ENCODE measurements at regions not wholly inside any gene's neighbourhood (a gene's known extent, or its start where the extent isn't known, plus 50 kb on each side); places are given as distances from the start of the nearest gene placed in this dataset.
"Not testable (repeated sequence)": the region's sequence is repeated elsewhere in the genome, so short reads cannot be mapped to it uniquely, and the experiment has no call there.

- no peak overlapping the region for H3K27ac ChIP-seq (ENCODE audit: low read length)
- H3K9me3 ChIP-seq (ENCODE audit: insufficient read depth, low read depth, low read length): no peaks in the 10 kb centered on the region; the same call in 1 of the 2 replicates
- H3K4me3 ChIP-seq (ENCODE audit: low read length): no peak overlapping the region
- no peak overlapping the region for H3K9ac ChIP-seq (ENCODE audit: low read depth, low read length)
- H3K36me3 ChIP-seq (ENCODE audit: insufficient read depth, low read depth, low read length): no peaks in the 10 kb centered on the region
- H3K27me3 ChIP-seq (ENCODE audit: insufficient read depth, low read length): no peaks in the 10 kb centered on the region
- no peaks in the 10 kb centered on the region for H3K4me1 ChIP-seq (ENCODE audit: insufficient read depth, low read length)
These were observed 203.2 kb downstream of the LAS1L start for GRCh38 chrX:65331371-65331770.

- Histone ChIP-seq H3K27me3 (ENCODE audit: insufficient read depth, low read length) (no peaks in the 10 kb centered on the region), H3K9ac (ENCODE audit: low read depth, low read length) (no peak overlapping the region), H3K27ac (ENCODE audit: low read length) (no peak overlapping the region), H3K9me3 (ENCODE audit: insufficient read depth, low read depth, low read length) (no peaks in the 10 kb centered on the region), H3K36me3 (ENCODE audit: insufficient read depth, low read depth, low read length) (no peaks in the 10 kb centered on the region), H3K4me3 (ENCODE audit: low read length) (peak overlapping the region; percentile 46; the same call in 1 of the 2 replicates), H3K4me1 (ENCODE audit: insufficient read depth, low read length) (no peaks in the 10 kb centered on the region; the same call in 1 of the 2 replicates)
These were observed 234.3 kb downstream of the LAS1L start for GRCh38 chrX:65300104-65300809.

GRCh38 chrX:65282905-65283304 lies 251.7 kb downstream of the LAS1L start:
- not testable (repeated sequence) for H3K27ac ChIP-seq (ENCODE audit: low read length); H3K27me3 ChIP-seq (ENCODE audit: insufficient read depth, low read length); H3K9me3 ChIP-seq (ENCODE audit: insufficient read depth, low read depth, low read length); H3K36me3 ChIP-seq (ENCODE audit: insufficient read depth, low read depth, low read length); H3K4me1 ChIP-seq (ENCODE audit: insufficient read depth, low read length); H3K4me3 ChIP-seq (ENCODE audit: low read length); H3K9ac ChIP-seq (ENCODE audit: low read depth, low read length)

- Histone ChIP-seq H3K27me3 (ENCODE audit: insufficient read depth, low read length) (no peaks in the 10 kb centered on the region), H3K27ac (ENCODE audit: low read length) (no peak overlapping the region), H3K36me3 (ENCODE audit: insufficient read depth, low read depth, low read length) (no peaks in the 10 kb centered on the region), H3K9me3 (ENCODE audit: insufficient read depth, low read depth, low read length) (no peaks in the 10 kb centered on the region), H3K4me1 (ENCODE audit: insufficient read depth, low read length) (no peaks in the 10 kb centered on the region), H3K4me3 (ENCODE audit: low read length) (no peak overlapping the region), H3K9ac (ENCODE audit: low read depth, low read length) (no peak overlapping the region)
These were observed 261.4 kb downstream of the LAS1L start for GRCh38 chrX:65273152-65273551.

- H3K27ac ChIP-seq (ENCODE audit: low read length): no peak overlapping the region
- no peak overlapping the region for H3K4me3 ChIP-seq (ENCODE audit: low read length)
- H3K9me3 ChIP-seq (ENCODE audit: insufficient read depth, low read depth, low read length): no peaks in the 10 kb centered on the region
- H3K36me3 ChIP-seq (ENCODE audit: insufficient read depth, low read depth, low read length): no peaks in the 10 kb centered on the region
- no peaks in the 10 kb centered on the region for H3K27me3 ChIP-seq (ENCODE audit: insufficient read depth, low read length)
- no peak overlapping the region for H3K9ac ChIP-seq (ENCODE audit: low read depth, low read length)
- peaks cover 5% of the 10 kb centered on the region; the same call in 1 of the 2 replicates for H3K4me1 ChIP-seq (ENCODE audit: insufficient read depth, low read length)
These were observed 268.1 kb downstream of the LAS1L start for GRCh38 chrX:65266482-65266881.

GRCh38 chrX:65253817-65254216 lies 277.6 kb upstream of the ZC4H2 start:
- Histone ChIP-seq H3K36me3 (ENCODE audit: insufficient read depth, low read depth, low read length) (no peaks in the 10 kb centered on the region), H3K27ac (ENCODE audit: low read length) (no peak overlapping the region), H3K4me3 (ENCODE audit: low read length) (no peak overlapping the region), H3K9ac (ENCODE audit: low read depth, low read length) (no peak overlapping the region), H3K9me3 (ENCODE audit: insufficient read depth, low read depth, low read length) (no peaks in the 10 kb centered on the region), H3K4me1 (ENCODE audit: insufficient read depth, low read length) (no peaks in the 10 kb centered on the region), H3K27me3 (ENCODE audit: insufficient read depth, low read length) (no peaks in the 10 kb centered on the region)

- Histone ChIP-seq H3K4me3 (ENCODE audit: low read length) (no peak overlapping the region), H3K27ac (ENCODE audit: low read length) (no peak overlapping the region), H3K4me1 (ENCODE audit: insufficient read depth, low read length) (no peaks in the 10 kb centered on the region), H3K36me3 (ENCODE audit: insufficient read depth, low read depth, low read length) (no peaks in the 10 kb centered on the region), H3K9ac (ENCODE audit: low read depth, low read length) (no peak overlapping the region), H3K27me3 (ENCODE audit: insufficient read depth, low read length) (no peaks in the 10 kb centered on the region), H3K9me3 (ENCODE audit: insufficient read depth, low read depth, low read length) (no peaks in the 10 kb centered on the region)
These were observed 264.9 kb upstream of the ZC4H2 start for GRCh38 chrX:65241059-65241721.

- Histone ChIP-seq H3K9me3 (ENCODE audit: insufficient read depth, low read depth, low read length) (no peaks in the 10 kb centered on the region), H3K27me3 (ENCODE audit: insufficient read depth, low read length) (no peaks in the 10 kb centered on the region), H3K36me3 (ENCODE audit: insufficient read depth, low read depth, low read length) (no peaks in the 10 kb centered on the region), H3K9ac (ENCODE audit: low read depth, low read length) (no peak overlapping the region), H3K27ac (ENCODE audit: low read length) (no peak overlapping the region), H3K4me3 (ENCODE audit: low read length) (no peak overlapping the region), H3K4me1 (ENCODE audit: insufficient read depth, low read length) (no peaks in the 10 kb centered on the region)
These were observed 227.3 kb upstream of the ZC4H2 start for GRCh38 chrX:65203545-65203944.

GRCh38 chrX:65196758-65197360 lies 220.6 kb upstream of the ZC4H2 start:
- peak overlapping the region; percentile 30 for H3K27ac ChIP-seq (ENCODE audit: low read length)
- no peaks in the 10 kb centered on the region for H3K36me3 ChIP-seq (ENCODE audit: insufficient read depth, low read depth, low read length)
- H3K4me3 ChIP-seq (ENCODE audit: low read length): peak overlapping the region; percentile 50
- H3K9me3 ChIP-seq (ENCODE audit: insufficient read depth, low read depth, low read length): no peaks in the 10 kb centered on the region
- peak overlapping the region; percentile 79; the same call in 1 of the 2 replicates for H3K9ac ChIP-seq (ENCODE audit: low read depth, low read length)
- H3K27me3 ChIP-seq (ENCODE audit: insufficient read depth, low read length): no peaks in the 10 kb centered on the region
- peaks cover 20% of the 10 kb centered on the region; the same call in 1 of the 2 replicates for H3K4me1 ChIP-seq (ENCODE audit: insufficient read depth, low read length)

GRCh38 chrX:65195621-65196020 lies 219.4 kb upstream of the ZC4H2 start:
- H3K27ac ChIP-seq (ENCODE audit: low read length): no peak overlapping the region

GRCh38 chrX:65194547-65194946 lies 218.3 kb upstream of the ZC4H2 start:
- Histone ChIP-seq H3K36me3 (ENCODE audit: insufficient read depth, low read depth, low read length) (no peaks in the 10 kb centered on the region), H3K27ac (ENCODE audit: low read length) (no peak overlapping the region), H3K9ac (ENCODE audit: low read depth, low read length) (no peak overlapping the region), H3K9me3 (ENCODE audit: insufficient read depth, low read depth, low read length) (no peaks in the 10 kb centered on the region), H3K4me3 (ENCODE audit: low read length) (no peak overlapping the region), H3K27me3 (ENCODE audit: insufficient read depth, low read length) (no peaks in the 10 kb centered on the region), H3K4me1 (ENCODE audit: insufficient read depth, low read length) (peaks cover 20% of the 10 kb centered on the region; the same call in 1 of the 2 replicates)

More at GRCh38 chrX:65195621-65196020, 219.4 kb upstream of the ZC4H2 start:
- no peaks in the 10 kb centered on the region for H3K9me3 ChIP-seq (ENCODE audit: insufficient read depth, low read depth, low read length)
- peak overlapping the region; percentile 41; the same call in 1 of the 2 replicates for H3K9ac ChIP-seq (ENCODE audit: low read depth, low read length)
- H3K27me3 ChIP-seq (ENCODE audit: insufficient read depth, low read length): no peaks in the 10 kb centered on the region
- peaks cover 20% of the 10 kb centered on the region; the same call in 1 of the 2 replicates for H3K4me1 ChIP-seq (ENCODE audit: insufficient read depth, low read length)
- no peaks in the 10 kb centered on the region for H3K36me3 ChIP-seq (ENCODE audit: insufficient read depth, low read depth, low read length)
- no peak overlapping the region for H3K4me3 ChIP-seq (ENCODE audit: low read length)

- H3K27me3 ChIP-seq (ENCODE audit: insufficient read depth, low read length): not testable (repeated sequence)
These were observed 187.1 kb upstream of the ZC4H2 start for GRCh38 chrX:65163325-65163724.

More at GRCh38 chrX:65163325-65163724, 187.1 kb upstream of the ZC4H2 start:
- H3K4me1 ChIP-seq (ENCODE audit: insufficient read depth, low read length); H3K4me3 ChIP-seq (ENCODE audit: low read length); H3K27ac ChIP-seq (ENCODE audit: low read length); H3K9me3 ChIP-seq (ENCODE audit: insufficient read depth, low read depth, low read length); H3K9ac ChIP-seq (ENCODE audit: low read depth, low read length); H3K36me3 ChIP-seq (ENCODE audit: insufficient read depth, low read depth, low read length): not testable (repeated sequence)
